ENCODE measurements at regions not wholly inside any gene's neighbourhood (a gene's known extent, or its start where the extent isn't known, plus 50 kb on each side); places are given as distances from the start of the nearest gene placed in this dataset.

- no peak for TF ChIP-seq SP1 (CRISPR knock-in tag; conservative IDR thresholded peaks at IDR 0.05)
- TF ChIP-seq CTCF (IDR thresholded peaks at IDR 0.05): no peak
Measured at GRCh38 chr13:97561182-97561581, 127.2 kb downstream of the RAP2A start.
